ENCODE measurements at regions not wholly inside any gene's neighbourhood (a gene's known extent, or its start where the extent isn't known, plus 50 kb on each side); places are given as distances from the start of the nearest gene placed in this dataset.

GRCh38 chr7:131075406-131075805 is 252.3 kb upstream of the MKLN1 start:
- DNase-seq (ENCODE audit: low read depth, low spot score) (no peak), ATAC-seq (no peak)
- POLR2A ChIA-PET, result no interaction called here
- no peak overlapping the region for H3K4me3 ChIP-seq (replicated peaks in 1 of 2; ENCODE audit: low read depth in 1 of 2, low read length in 2 of 2)
- H3K36me3 ChIP-seq (ENCODE audit: control insufficient read depth in 1 of 2, insufficient read depth in 2 of 2, low read length in 2 of 2), result no peaks in the 10 kb centered on the region; a peak in 1 of 4 replicates
- no peak overlapping the region for H2AFZ ChIP-seq (ENCODE audit: low read depth, low read length, poor library complexity, severe bottlenecking)
- H3K79me2 ChIP-seq (ENCODE audit: insufficient read depth, low read length), result peaks cover 39% of the 10 kb centered on the region
- intact Hi-C loops (cut with micrococcal nuclease), result no loop called here
- CTCF ChIA-PET, result no interaction called here
- no peak overlapping the region for H3K4me2 ChIP-seq (ENCODE audit: low read length)
- peaks cover 0 to 10% of the 10 kb centered on the region in 2 experiments; a peak in 1 of 4 replicates for H3K4me1 ChIP-seq (ENCODE audit: control insufficient read depth in 1 of 2, insufficient read depth in 2 of 2, low read length in 2 of 2)
- no peak overlapping the region for H3K9ac ChIP-seq (ENCODE audit: low read length)
- no peak for TF ChIP-seq CTCF (IDR thresholded peaks at IDR 0.05 in 2 of 3, conservative IDR thresholded peaks at IDR 0.05 in 1 of 3; ENCODE audit: borderline replicate concordance in 1 of 3, insufficient read depth in 1 of 3, low read depth in 2 of 3, low read length in 2 of 3)
- TF ChIP-seq SIN3A (IDR thresholded peaks at IDR 0.05; ENCODE audit: low read depth), result no peak
- TF ChIP-seq JUND (IDR thresholded peaks at IDR 0.05), result no peak
- no peak for TF ChIP-seq RAD21 (IDR thresholded peaks at IDR 0.05; ENCODE audit: low read depth)
- no peak for TF ChIP-seq CEBPB (IDR thresholded peaks at IDR 0.05; ENCODE audit: low read depth)
- no peak for TF ChIP-seq ZFX (IDR thresholded peaks at IDR 0.05)
- TF ChIP-seq MAX (IDR thresholded peaks at IDR 0.05), result no peak
- TF ChIP-seq REST (IDR thresholded peaks at IDR 0.05; ENCODE audit: low read depth), result no peak
- no peak for TF ChIP-seq SRF (IDR thresholded peaks at IDR 0.05; ENCODE audit: low read depth)
- no peak for TF ChIP-seq EGR1 (IDR thresholded peaks at IDR 0.05; ENCODE audit: low read depth)
- TF ChIP-seq ELF1 (IDR thresholded peaks at IDR 0.05; ENCODE audit: borderline replicate concordance, low read depth), result no peak
- no peak for TF ChIP-seq ZNF274 (IDR thresholded peaks at IDR 0.05; ENCODE audit: low read depth, low read length)
- no peak for TF ChIP-seq EZH2 (IDR thresholded peaks at IDR 0.05)
- no peak for TF ChIP-seq YY1 (IDR thresholded peaks at IDR 0.05; ENCODE audit: extremely low read depth, insufficient replicate concordance, low read depth, low read length)
- TF ChIP-seq ATF3 (IDR thresholded peaks at IDR 0.05), result no peak
- TF ChIP-seq ZBTB33 (IDR thresholded peaks at IDR 0.05; ENCODE audit: extremely low read depth, insufficient replicate concordance, low read length), result no peak
- no peak for TF ChIP-seq CBX3 (IDR thresholded peaks at IDR 0.05; ENCODE audit: low read depth)
- TF ChIP-seq TCF7L2 (IDR thresholded peaks at IDR 0.05; ENCODE audit: borderline replicate concordance, extremely low read depth, insufficient read depth, insufficient read length), result no peak
- no TSS peak for BruUV-seq (replicated peaks)
- H3K27ac ChIP-seq (ENCODE audit: low read depth, low read length), result no peak overlapping the region
- H4K20me1 ChIP-seq (ENCODE audit: insufficient read depth), result no peaks in the 10 kb centered on the region
- no peaks in the 10 kb centered on the region for H3K27me3 ChIP-seq (ENCODE audit: insufficient read depth, low read length)
- H3K9me3 ChIP-seq (ENCODE audit: control insufficient read depth in 1 of 2, insufficient read depth in 1 of 2, low read depth in 1 of 2, low read length in 2 of 2), result no peaks in the 10 kb centered on the region
- no peaks in the 10 kb centered on the region for H3K9me2 ChIP-seq (ENCODE audit: insufficient read depth)
- RAD21 ChIA-PET (ENCODE audit: low non-redundant PET in 1 of 2, low total read pairs in 2 of 2, uncharacterized antibody in 2 of 2, unreplicated experiment in 2 of 2), result no interaction called here
